Panc1 (cell line): ENCODE measurements at regions not wholly inside any gene's neighbourhood (a gene's known extent, or its start where the extent isn't known, plus 50 kb on each side); places are given as distances from the start of the nearest gene placed in this dataset.

ENCODE experiments used
- ATAC-seq: fragments of 200-7000 bp; cut with Tn5 transposase; 2 replicates; pipeline ENCODE4 v1.9.1; 2020; ENCODE audit warnings: mild to moderate bottlenecking, moderate library complexity
- BruUV-seq: library from RNA; stranded (reverse); fragments of 400-500 nt; replicated peaks from 2 replicates; lab custom pipeline; 2021; lab: Mats Ljungman, UMichigan
- CTCF ChIA-PET: fragments of 300-600 bp; sonication (Branson Sonifier 250); formaldehyde crosslinking; loops from one replicate; lab custom pipeline; 2022; ENCODE audit warnings: antibody characterized with exemption; lab: Charles Lee
- POLR2A ChIA-PET: fragments of 300-600 bp; sonication (Branson Sonifier 250); formaldehyde crosslinking; loops from one replicate; lab custom pipeline; 2022; ENCODE audit warnings: antibody characterized with exemption; lab: Charles Lee
- DNase-seq: peaks from one replicate; pipeline ENCODE4 v3.0.0-alpha.2; 2010; ENCODE audit warnings: low read depth, low spot score
- H3K27ac ChIP-seq: 2 replicates; pipeline ENCODE4 v1.5.1; 2011; ENCODE audit warnings: mild to moderate bottlenecking, low read length, inconsistent platforms
- H3K27me3 ChIP-seq: fragments of 200-500 bp; sonication (Bioruptor generic); 2 replicates; pipeline ENCODE4 v1.6.0; 2014; ENCODE audit warnings: low read length, inconsistent platforms; ENCODE audit not compliant: control insufficient read depth, insufficient read depth
- H3K36me3 ChIP-seq: fragments of 200-500 bp; sonication (Bioruptor generic); 2 replicates; pipeline ENCODE4 v1.5.1; 2014; ENCODE audit warnings: inconsistent platforms, mild to moderate bottlenecking, low read length, moderate library complexity; ENCODE audit not compliant: control insufficient read depth, insufficient read depth
- H3K4me1 ChIP-seq: 2 replicates; pipeline ENCODE4 v1.5.1; 2011; ENCODE audit warnings: inconsistent platforms, mild to moderate bottlenecking, low read length, moderate library complexity; ENCODE audit not compliant: control insufficient read depth, insufficient read depth
- H3K4me3 ChIP-seq, 2 experiments: 2 replicates each; pipeline ENCODE4 v1.5.1; 2011 to 2012; ENCODE audit warnings: low read depth in 2 of 2, low read length in 2 of 2, mild to moderate bottlenecking in 2 of 2, inconsistent platforms in 1 of 2, moderate library complexity in 1 of 2
- H3K9me3 ChIP-seq: fragments of 200-500 bp; sonication (Bioruptor generic); 2 replicates; pipeline ENCODE4 v1.5.1; 2014; ENCODE audit warnings: low read depth, mild to moderate bottlenecking, inconsistent platforms, low read length, moderate library complexity; ENCODE audit not compliant: control insufficient read depth, insufficient read depth
- CTCF ChIP-seq: fragments of 450-650 bp; IDR thresholded peaks from 2 replicates; pipeline ENCODE4 v1.5.1; 2017; ENCODE audit warnings: mild to moderate bottlenecking
- POLR2AphosphoS5 ChIP-seq: IDR thresholded peaks from 2 replicates; pipeline ENCODE4 v1.6.1; 2012; ENCODE audit warnings: mild to moderate bottlenecking, low read depth, low read length, moderate library complexity
- REST ChIP-seq, 2 experiments: IDR thresholded peaks; 2 replicates each; pipeline ENCODE4 v1.6.1; 2011 to 2012; ENCODE audit warnings: low read depth in 2 of 2, control low read depth in 1 of 2, low read length in 1 of 2, mild to moderate bottlenecking in 1 of 2, moderate library complexity in 1 of 2; ENCODE audit not compliant: insufficient read depth in 1 of 2
- SIN3A ChIP-seq: IDR thresholded peaks from 2 replicates; pipeline ENCODE4 v1.6.1; 2012; ENCODE audit warnings: low read depth, mild to moderate bottlenecking, low read length, moderate library complexity, borderline replicate concordance; ENCODE audit not compliant: insufficient read depth
- TCF7L2 ChIP-seq: IDR thresholded peaks from 2 replicates; pipeline ENCODE4 v1.6.1; 2011; ENCODE audit warnings: mild to moderate bottlenecking, low read depth, low read length, inconsistent platforms
- in situ Hi-C: cut with HindIII; loops from 2 replicates; pipeline ENCODE4 v1.10.0; 2016; ENCODE audit warnings: low sequenced_read_pairs, low pct_unique_long_range_greater_than_20kb
- intact Hi-C: fragments of 100-400 bp; cut with micrococcal nuclease; formaldehyde crosslinking; loops from one replicate; pipeline ENCODE4 v1.10.0; 2022; ENCODE audit not compliant: unreplicated experiment

GRCh38 chr3:168824107-168824506 lies 728.4 kb upstream of the GOLIM4 start:
- no TSS peak for BruUV-seq
- DNase-seq (no peak), ATAC-seq (no peak)
- in situ Hi-C loops (no loop called here), intact Hi-C loops (no loop called here)
- CTCF ChIA-PET: no interaction called here
- Histone ChIP-seq H3K9me3 (no peaks in the 10 kb centered on the region), H3K4me1 (no peaks in the 10 kb centered on the region), H3K27me3 (no peaks in the 10 kb centered on the region), H3K4me3 (no peak overlapping the region), H3K36me3 (no peaks in the 10 kb centered on the region), H3K27ac (no peak overlapping the region)
- POLR2A ChIA-PET: no interaction called here
- TF ChIP-seq TCF7L2 (no peak), SIN3A (no peak), REST (IDR thresholded peaks at IDR 0.05; ENCODE audit: insufficient read depth in 1 of 2, low read depth in 2 of 2, low read length in 1 of 2) (no peak), POLR2AphosphoS5 (no peak), CTCF (no peak)

- H3K27me3 ChIP-seq: no peaks in the 10 kb centered on the region
- H3K4me1 ChIP-seq: no peaks in the 10 kb centered on the region
- no peak overlapping the region for H3K4me3 ChIP-seq
- BruUV-seq: no TSS peak
- H3K36me3 ChIP-seq: no peaks in the 10 kb centered on the region
- DNase-seq (no peak), ATAC-seq (no peak)
- intact Hi-C loops: no loop called here
- H3K27ac ChIP-seq: no peak overlapping the region
- ChIA-PET POLR2A (no interaction called here), CTCF (no interaction called here)
- H3K9me3 ChIP-seq: no peaks in the 10 kb centered on the region
- in situ Hi-C loops: no loop called here
- TF ChIP-seq TCF7L2 (no peak), SIN3A (no peak), POLR2AphosphoS5 (no peak), CTCF (no peak), REST (IDR thresholded peaks at IDR 0.05; ENCODE audit: insufficient read depth in 1 of 2, low read depth in 2 of 2, low read length in 1 of 2) (no peak)
Observed at GRCh38 chr3:168823466-168823865, 727.7 kb upstream of the GOLIM4 start.
